ENCODE measurements at regions not wholly inside any gene's neighbourhood (a gene's known extent, or its start where the extent isn't known, plus 50 kb on each side); places are given as distances from the start of the nearest gene placed in this dataset.

GRCh38 chr9:746661-747434 lies 94.6 kb upstream of the DMRT1 start:
- WGBS (ENCODE audit: insufficient coverage): 94% methylated on average over 6 of the region's 7 CpGs
- Mint-ChIP-seq H3K36me3 (no peaks in the 10 kb centered on the region), H3K9me3 (no peaks in the 10 kb centered on the region), H3K27ac (no peak overlapping the region), H3K27me3 (ENCODE audit: low read depth in 2 of 2) (peaks cover 0 to 10% of the 10 kb centered on the region in 2 donors), H3K4me3 (no peak overlapping the region), H3K4me1 (peaks cover 32 to 45% of the 10 kb centered on the region in 2 donors)
- ATAC-seq (no peak), DNase-seq (no peak)
- intact Hi-C loops (cut with micrococcal nuclease): no loop called here
- H3K4me1 ChIP-seq (ENCODE audit: control insufficient read depth, insufficient read depth, low read length): peaks cover 25% of the 10 kb centered on the region
- no peaks in the 10 kb centered on the region for H3K27me3 ChIP-seq (ENCODE audit: control insufficient read depth, insufficient read depth, low read length)
- no peaks in the 10 kb centered on the region for H3K9me3 ChIP-seq (ENCODE audit: control insufficient read depth, insufficient read depth, low read length)
- TF ChIP-seq CTCF (IDR thresholded peaks at IDR 0.05): no peak
- H3K4me3 ChIP-seq (ENCODE audit: low read length): no peak overlapping the region
- no peak overlapping the region for H3K27ac ChIP-seq (ENCODE audit: low read length)
- no peaks in the 10 kb centered on the region for H3K36me3 ChIP-seq (ENCODE audit: control insufficient read depth, insufficient read depth, low read length)

GRCh38 chr9:747567-747966 lies 93.9 kb upstream of the DMRT1 start:
- no peaks in the 10 kb centered on the region for H3K9me3 Mint-ChIP-seq
- Histone ChIP-seq H3K36me3 (ENCODE audit: control insufficient read depth, insufficient read depth, low read length) (no peaks in the 10 kb centered on the region), H3K27ac (ENCODE audit: low read length) (no peak overlapping the region), H3K4me3 (ENCODE audit: low read length) (no peak overlapping the region), H3K9me3 (ENCODE audit: control insufficient read depth, insufficient read depth, low read length) (no peaks in the 10 kb centered on the region), H3K4me1 (ENCODE audit: control insufficient read depth, insufficient read depth, low read length) (peaks cover 25% of the 10 kb centered on the region), H3K27me3 (ENCODE audit: control insufficient read depth, insufficient read depth, low read length) (no peaks in the 10 kb centered on the region)
- no peak overlapping the region for H3K4me3 Mint-ChIP-seq
- no peaks in the 10 kb centered on the region for H3K36me3 Mint-ChIP-seq
- intact Hi-C loops (cut with micrococcal nuclease): no loop called here
- peaks cover 0 to 8% of the 10 kb centered on the region in 2 donors for H3K27me3 Mint-ChIP-seq (ENCODE audit: low read depth in 2 of 2)
- no peak for TF ChIP-seq CTCF (IDR thresholded peaks at IDR 0.05)
- H3K27ac Mint-ChIP-seq: no peak overlapping the region
- no peak for ATAC-seq
- H3K4me1 Mint-ChIP-seq: peaks cover 32 to 46% of the 10 kb centered on the region in 2 donors
- WGBS (ENCODE audit: insufficient coverage): 100% methylated on average over 1 of the region's 1 CpG
- no peak for DNase-seq

GRCh38 chr9:748861-749497 lies 92.5 kb upstream of the DMRT1 start:
- intact Hi-C loops (cut with micrococcal nuclease): no loop called here
- H3K9me3 Mint-ChIP-seq: no peaks in the 10 kb centered on the region
- H3K27me3 Mint-ChIP-seq (ENCODE audit: low read depth in 2 of 2): peaks cover 0 to 8% of the 10 kb centered on the region in 2 donors
- no peaks in the 10 kb centered on the region for H3K36me3 Mint-ChIP-seq
- WGBS (ENCODE audit: insufficient coverage): 74% methylated on average over 10 of the region's 10 CpGs
- H3K4me1 ChIP-seq (ENCODE audit: control insufficient read depth, insufficient read depth, low read length): peaks cover 25% of the 10 kb centered on the region
- DNase-seq (no peak), ATAC-seq (peak in 1 of 3 donors; percentile 47)
- no peak overlapping the region for H3K4me3 ChIP-seq (ENCODE audit: low read length)
- H3K27me3 ChIP-seq (ENCODE audit: control insufficient read depth, insufficient read depth, low read length): no peaks in the 10 kb centered on the region
- no peak overlapping the region for H3K27ac ChIP-seq (ENCODE audit: low read length)
- no peaks in the 10 kb centered on the region for H3K36me3 ChIP-seq (ENCODE audit: control insufficient read depth, insufficient read depth, low read length)
- no peaks in the 10 kb centered on the region for H3K9me3 ChIP-seq (ENCODE audit: control insufficient read depth, insufficient read depth, low read length)
- no peak overlapping the region for H3K27ac Mint-ChIP-seq
- no peak for TF ChIP-seq CTCF (IDR thresholded peaks at IDR 0.05)
- H3K4me1 Mint-ChIP-seq: peaks cover 32 to 46% of the 10 kb centered on the region in 2 donors
- H3K4me3 Mint-ChIP-seq: peak overlapping the region; percentile 73
